ENCODE measurements at regions not wholly inside any gene's neighbourhood (a gene's known extent, or its start where the extent isn't known, plus 50 kb on each side); places are given as distances from the start of the nearest gene placed in this dataset.
"Not testable (repeated sequence)": the region's sequence is repeated elsewhere in the genome, so short reads cannot be mapped to it uniquely, and the experiment has no call there.

DNA sequence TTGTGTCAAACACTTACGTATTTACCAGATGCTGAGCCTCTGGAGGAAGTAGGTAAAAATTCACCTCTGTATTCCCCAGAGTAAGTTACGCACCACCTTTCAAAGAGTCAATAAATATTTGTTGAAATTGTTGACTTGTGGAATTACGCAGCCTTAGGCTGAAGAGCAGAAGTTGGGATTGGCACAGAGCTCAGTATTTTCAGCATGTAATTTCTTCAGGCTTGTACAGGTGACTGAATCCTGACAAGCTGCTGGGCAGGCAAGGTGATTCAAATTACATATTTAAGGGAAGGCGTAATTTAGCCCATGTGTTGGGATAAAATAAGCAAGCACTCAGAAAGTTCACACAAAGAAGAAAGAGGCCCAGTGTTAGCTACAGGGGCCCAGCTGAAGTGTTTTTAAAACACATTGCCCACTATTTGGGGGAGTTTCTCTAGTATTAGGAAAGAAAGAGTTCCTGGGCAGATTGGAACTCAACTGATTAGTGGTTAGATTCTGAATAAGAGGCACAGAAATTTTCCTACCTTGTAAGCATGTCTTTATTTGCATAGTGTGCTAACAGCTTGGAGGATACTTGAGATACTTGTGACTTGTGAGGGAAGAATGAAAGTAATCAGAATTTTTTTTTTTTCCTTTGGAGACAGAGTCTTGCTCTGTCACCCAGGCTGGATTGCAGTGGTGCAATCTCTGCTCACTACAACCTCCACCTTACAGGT is 165.3 kb upstream of the FBXL7 start:
- no peak for DNase-seq (ENCODE audit: low spot score)

DNA sequence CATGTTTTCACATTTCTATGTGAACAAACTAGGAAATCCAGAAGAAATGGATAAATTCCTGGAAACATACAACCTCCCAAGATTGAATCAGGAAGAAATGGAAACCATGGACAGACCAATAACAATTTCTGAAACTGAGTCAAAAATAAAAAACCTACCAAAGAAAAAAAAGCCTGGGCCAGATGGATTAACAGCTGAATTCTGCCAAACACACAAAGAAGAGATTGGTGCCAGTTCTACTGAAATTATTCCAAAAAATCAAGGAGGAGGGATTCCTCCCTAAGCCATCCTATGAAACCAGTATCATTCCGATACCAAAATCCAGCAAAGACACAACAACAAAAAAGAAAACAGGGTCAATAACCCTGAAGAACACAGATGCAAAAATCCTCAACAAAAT is 166.9 kb upstream of the FBXL7 start:
- DNase-seq (ENCODE audit: low spot score) = no peak

DNA sequence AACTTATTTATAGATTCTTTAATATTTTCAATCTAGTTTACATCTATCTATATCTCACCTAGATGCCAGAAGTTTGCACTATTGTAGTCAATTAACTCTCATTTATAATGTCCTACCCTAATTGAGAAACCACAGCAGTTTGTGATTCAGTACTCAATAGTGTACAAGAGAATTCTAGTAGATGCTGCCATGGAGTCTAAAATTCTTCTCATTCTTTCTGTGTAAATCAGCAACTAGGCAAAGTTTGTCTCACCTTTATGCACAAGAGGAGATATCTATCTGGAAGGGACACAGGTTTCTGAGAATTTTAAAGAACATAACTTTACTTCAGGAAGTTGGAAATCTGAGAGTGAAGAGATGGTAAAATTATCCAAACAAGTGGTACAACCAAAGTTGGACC is 173.0 kb upstream of the FBXL7 start:
- no peak for DNase-seq (ENCODE audit: low spot score)

DNA sequence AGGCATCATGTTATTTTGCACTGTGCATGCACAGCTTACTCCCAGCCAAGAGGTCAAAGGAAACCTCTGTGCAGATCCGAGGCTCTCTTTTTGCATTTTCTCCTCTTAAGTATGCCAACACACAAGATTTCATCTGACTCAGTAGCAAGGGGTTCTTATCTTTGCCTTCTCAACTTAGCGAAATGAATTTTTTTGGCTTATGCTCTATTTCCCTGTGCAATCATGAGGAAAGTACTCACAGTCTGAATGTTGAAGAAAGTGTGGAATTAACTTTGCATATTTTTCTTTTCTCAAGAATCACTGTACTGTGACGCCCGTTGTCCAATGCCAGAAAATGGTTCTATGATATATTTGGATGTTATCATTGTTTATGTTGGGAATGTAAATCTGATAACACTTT is 173.5 kb upstream of the FBXL7 start:
- DNase-seq (ENCODE audit: low spot score) = no peak

DNA sequence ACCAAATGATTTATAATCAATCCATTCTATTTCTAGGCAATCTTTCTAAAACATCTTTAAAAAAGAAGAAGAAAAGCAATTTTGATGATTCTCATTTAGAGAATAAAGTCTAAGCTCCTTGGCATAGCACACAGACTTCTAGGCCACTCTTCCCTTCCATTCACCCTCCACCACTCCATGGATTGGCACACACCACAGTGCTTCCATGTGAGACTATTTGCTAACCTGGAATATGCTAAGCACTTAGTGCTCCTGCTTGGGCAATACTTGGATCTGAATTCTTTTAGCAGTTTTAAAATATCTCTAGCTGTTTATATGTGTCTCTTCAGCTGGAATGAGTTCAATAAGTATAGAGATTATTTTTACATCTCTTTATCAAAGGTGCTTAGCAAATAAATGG is 177.6 kb upstream of the FBXL7 start:
- no peak for DNase-seq (ENCODE audit: low spot score)

DNA sequence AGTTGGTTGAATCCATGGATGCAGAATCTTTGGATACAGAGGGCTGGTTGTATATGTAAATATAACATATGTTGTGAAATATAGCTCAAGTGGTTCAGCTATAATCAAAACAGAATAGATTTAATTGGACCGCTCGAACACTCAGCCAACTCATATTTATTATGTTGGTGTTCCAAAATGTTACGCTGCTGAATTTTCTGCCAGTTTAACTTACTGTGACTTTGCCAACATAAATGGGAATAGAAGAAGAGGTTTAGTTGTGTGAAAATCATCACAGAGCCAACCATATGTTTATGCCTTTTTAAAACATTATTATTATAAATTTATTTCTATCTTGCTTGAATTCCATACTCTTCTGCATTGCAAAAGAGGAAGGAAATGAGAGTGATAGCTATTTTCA is 178.2 kb upstream of the FBXL7 start:
- no peak for DNase-seq (ENCODE audit: low spot score)

DNA sequence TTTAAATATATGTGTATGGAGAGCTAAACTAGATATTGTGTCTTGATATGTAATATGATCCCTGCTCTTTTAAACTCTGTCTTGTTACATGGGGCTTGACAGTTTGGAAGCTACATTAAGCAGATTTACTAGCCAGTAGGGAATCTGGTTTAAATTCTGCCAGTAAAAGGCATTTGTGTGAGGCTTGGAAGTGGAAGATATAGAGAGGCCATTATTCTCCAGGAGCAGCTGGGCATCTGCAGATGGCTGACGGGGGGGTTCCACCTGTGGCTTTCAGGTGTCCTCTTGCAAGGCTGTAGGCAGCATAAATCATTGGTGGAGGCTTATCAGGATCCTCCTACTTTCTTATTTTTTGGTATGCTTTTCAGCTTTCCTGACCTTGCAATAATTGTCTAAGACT is 179.1 kb upstream of the FBXL7 start:
- DNase-seq (ENCODE audit: low spot score) = no peak

DNA sequence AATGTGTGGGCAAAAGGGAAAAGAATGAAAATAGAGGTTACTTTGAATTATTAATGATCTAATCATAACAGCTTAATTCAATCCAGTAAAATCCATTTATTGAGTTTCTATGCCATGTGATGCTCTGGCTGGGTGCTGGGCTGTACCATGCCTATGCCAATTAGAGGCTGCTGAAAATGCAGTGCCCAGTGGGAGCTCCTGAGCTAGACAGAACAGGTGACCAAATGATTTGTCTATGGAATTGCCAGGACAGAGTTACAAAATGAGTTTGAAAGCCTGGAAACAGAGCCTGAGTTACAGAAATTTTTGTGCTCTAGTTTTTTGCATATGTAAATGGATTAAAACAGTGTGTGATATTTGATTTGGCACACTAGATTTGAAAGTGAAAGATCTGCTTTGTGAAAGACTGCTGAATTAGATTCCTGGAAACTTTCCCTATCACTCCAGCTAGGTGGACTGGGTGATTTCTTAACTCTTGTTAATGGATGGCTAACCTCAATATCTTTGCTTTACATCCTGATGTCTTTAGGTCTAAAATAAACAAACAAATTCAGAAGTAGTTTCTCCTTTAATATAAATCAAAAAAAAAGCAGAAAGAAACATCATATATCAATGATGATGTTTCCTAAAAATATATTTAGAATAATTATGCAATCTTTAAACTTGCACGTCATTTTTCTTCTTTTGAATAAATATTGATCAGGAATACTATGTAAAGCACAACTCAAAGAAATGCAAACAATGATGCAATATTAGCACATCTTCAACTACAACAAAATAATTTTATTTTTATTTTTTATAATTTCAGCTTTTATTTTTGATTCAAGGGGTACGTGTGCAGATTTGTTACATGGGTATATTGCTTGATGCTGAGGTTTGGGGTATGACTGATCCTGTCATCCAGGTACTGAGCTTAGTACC is 194.8 kb upstream of the FBXL7 start:
- no peak for DNase-seq (ENCODE audit: low spot score)

DNA sequence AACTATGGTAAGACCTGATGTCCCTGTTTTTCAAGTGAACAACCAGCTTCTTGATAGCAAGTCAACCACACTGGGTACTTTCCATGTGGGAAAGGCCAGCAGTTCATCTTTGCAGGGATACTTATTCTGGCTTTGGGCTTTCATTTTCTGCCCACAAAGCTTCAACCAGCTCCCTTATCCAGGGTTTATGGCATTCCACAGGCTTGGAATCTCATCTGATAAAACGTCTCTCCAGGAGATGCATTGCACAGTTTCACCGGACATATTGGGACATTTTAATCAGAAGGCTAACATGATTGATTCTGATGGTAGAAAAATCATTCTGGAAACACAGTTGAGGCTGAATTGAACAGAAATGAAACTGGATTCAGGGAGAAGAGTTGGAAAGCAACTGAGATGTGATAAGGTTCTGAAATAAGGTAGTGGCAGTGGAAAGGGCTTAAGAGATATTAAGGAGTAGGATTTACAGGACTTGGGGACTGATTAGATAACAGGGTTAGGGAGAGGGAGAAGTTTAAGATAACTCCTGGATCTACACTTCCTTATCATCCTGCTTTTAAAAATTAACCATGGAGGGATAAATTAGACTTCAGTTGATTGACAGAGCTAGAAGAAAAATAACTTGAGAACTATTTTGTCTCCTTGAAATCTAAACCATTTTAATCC is 195.8 kb upstream of the FBXL7 start:
- DNase-seq (ENCODE audit: low spot score) = no peak

DNA sequence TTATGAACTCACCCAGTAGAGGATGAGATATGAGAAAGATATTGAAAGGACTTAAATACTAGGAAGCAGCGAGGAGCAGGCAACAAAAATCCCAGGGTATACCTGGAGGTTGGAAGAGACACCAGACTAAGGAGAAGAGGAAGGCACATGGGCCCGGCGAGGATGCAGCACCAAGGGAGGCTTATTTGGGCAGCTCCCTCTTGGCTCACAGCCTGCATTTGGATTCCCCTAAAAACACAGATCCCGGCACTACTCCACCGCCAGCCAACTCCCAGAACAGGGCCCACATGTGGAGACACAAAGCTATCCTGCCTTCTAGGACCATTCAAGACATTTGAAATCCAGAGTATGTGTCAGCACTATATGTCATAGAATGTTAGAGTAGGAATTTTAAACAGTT is 199.8 kb upstream of the FBXL7 start:
- no peak for DNase-seq (ENCODE audit: low spot score)

DNA sequence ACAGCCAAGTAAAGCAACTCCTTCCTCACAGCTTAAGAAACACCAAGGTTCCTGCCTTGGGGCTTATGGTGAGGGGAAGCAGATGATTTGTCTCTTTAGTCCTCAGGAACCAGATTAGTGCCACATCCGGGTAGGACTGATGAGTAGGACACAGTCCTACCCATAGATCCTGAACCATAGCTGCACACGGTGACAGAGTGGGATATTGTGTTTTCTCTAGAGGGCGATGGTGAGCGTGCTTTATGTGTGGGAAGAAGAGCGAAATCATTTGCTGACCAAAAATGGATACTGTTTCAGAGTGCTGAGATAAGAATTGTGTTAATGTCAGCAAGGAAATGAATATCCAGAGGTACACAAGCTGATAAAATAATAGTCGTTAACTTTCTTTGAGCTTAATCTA is 209.0 kb upstream of the FBXL7 start:
- no peak for DNase-seq (ENCODE audit: low spot score)

DNA sequence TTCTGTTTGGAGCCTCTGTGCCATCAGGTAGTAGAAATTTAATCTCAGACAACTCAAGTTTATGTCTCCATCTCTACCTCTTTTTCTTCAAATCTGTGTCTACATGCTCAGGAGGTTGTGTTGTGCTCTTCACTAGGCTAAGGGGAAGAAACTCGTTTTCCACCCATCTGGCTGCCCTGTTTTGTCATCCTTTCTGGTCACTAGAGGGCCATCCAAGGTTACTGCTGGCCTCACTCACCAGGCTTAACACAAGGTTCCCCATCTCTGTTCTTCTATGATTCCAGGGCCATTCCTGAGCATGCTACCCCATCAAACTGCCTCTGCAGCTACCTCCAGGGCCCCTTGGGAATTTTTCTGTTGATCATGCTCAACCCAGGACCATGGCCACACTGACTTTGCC is 213.3 kb upstream of the FBXL7 start:
- DNase-seq (ENCODE audit: low spot score) = no peak

DNA sequence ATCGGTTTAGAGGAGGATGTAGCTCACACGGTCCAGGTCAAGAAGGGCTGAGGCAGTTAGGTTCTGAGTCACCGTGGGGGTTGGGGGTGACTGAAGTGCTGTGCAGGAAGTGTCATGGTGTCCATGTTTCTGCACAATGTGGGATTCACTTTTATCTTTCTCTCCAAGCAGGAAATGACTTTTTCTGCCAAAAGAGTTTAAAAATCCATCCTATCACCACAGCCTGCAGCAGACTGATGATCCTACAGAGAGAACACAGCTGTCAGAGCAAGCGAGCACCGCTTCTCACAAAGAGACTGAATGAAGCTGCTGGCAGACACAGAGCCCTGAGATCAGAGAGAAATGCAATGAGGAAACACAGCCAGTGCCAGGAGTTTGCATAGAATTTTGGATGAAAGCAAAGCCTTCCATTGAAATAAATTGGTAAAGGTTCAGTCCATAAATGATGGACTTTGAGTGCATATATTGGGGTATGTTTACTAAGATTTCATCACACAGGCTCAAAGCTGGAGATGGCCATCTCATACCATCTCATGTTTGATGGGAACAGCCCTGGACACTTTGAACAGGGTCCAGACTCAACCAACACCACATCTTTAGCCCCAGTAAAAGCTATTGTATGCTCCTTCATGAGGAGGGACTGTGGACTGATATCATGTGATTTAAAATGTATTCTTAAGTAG is 213.9 kb upstream of the FBXL7 start:
- no peak for DNase-seq (ENCODE audit: low spot score)

DNA sequence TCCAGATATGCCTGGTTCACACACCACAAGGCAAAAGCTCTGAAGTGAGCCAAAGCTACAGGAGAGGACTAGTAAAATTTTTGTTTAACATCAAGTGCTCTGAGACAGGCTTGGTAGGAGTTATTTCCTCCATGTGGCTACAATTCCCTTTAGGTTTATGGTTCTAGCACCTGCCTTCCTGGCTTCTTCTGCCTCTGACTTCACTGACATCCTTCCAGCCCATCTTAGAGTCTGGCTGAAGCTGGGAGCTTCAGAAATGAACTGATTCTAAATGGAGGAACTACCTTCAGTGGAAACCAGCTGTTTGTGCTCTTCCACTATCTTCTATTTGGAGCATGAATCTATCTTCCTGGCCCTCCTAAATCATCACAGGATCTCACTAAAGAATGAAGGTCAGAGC is 215.3 kb upstream of the FBXL7 start:
- DNase-seq (ENCODE audit: low spot score) = no peak

DNA sequence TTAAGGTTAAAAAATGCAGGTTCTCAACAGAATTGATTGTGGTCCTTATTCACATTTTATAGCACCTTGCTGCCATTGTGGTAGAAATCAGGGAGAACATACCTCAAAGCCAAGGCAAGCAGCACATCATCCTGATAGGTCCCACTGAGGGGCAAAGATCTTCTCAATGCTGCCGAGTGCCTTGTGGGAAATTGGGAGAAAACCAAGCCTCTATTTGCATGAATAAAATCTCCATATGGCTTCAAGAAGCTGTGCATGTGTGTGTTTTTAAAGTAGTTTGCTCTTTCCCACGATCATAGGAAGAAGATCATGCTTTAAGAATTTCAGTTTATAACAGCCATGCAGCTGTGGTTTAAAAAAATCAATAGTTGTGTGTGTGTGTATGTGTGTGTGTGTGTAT is 216.9 kb upstream of the FBXL7 start:
- DNase-seq (ENCODE audit: low spot score) = no peak

DNA sequence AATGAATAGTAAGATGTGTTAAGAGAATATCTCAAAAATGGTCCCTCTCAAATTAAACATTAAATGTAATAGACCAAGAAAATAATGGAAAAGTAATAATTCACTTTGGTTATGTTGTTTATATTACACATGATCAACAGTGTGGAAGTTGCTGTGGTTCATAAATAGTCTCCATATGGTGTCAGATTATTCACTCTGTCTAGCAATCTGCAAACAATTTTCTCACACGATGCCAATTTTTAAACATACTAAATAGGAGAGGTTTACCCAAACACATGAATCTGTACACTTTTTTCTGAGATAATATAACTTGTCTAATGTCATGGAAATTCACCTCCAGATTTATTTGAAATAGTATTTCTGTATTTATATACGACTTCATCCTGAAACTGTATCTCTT is 217.4 kb upstream of the FBXL7 start:
- DNase-seq (ENCODE audit: low spot score) = no peak

DNA sequence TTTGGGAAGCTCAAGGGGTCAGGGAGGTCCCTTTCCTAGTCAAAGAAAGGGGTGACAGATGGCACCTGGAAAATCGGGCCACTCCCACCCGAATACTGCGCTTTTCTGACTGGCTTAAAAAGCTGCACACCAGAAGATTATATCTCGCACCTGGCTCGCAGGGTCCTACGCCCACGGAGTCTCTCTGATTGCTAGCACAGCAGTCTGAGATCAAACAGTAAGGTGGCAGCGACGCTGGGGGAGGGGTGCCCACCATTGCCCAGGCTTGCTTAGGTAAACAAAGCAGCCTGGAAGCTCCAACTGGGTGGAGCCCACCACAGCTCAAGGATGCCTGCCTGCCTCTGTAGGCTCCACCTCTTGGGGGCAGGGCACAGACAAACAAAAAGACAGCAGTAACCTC is 228.4 kb upstream of the FBXL7 start:
- DNase-seq (ENCODE audit: low spot score) = not testable (repeated sequence)

DNA sequence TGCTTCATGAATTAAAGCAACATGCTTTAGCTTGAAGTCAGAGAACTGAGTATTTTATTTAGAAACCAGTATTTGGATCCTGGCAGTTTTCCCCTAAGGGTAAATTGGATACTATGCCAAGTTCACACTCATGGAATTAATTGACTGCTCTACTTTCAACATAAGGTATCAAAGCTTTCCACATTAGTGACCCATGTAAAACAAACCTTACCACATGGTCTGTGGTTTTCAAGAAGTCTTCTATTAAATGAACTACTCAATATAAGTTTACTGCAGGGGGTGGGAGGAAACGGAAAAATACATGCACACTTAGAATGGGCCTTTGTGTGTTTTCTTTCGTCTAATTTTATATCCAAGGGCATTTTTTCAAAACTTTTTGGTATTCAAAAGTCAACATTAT is 232.0 kb upstream of the FBXL7 start:
- no peak for DNase-seq (ENCODE audit: low spot score)

DNA sequence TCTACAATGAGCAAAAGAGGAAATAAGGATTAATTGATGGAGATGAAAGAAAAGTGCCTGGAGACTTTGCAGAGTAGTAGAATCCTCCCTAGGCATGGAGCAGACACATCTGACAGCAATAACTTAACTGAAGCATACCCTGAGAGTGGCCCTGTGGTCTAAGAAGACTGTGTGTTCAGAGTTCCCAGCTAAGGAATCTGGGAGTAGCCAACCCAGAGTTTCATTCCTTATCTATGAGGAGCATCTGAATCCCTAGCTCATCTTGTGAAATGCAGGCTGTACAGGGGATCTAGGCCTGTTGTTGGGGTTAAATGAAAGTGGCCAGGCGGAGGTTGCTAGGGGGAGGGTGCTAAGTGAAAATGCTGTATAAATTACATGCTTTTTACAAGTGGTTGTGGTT is 233.1 kb upstream of the FBXL7 start:
- DNase-seq (ENCODE audit: low spot score) = no peak

DNA sequence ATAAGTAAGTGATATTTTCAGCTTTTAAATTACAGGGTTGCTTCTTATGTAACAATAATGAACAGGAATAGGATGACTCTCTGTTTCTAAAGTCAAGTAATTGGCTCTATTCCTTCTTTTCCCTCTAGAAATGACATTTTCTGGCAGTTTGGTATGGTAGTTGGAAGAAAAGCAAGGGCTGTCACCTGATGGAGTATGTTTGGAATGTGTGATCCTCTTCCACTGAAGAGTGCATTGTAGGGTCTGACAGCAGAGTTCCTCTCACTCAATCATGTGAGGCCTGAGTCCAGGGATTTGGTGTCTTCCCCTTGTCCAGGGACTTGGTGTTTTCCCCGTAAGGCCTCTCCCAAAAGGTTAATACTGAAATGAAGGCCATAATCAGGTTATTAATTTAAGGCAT is 233.8 kb upstream of the FBXL7 start:
- no peak for DNase-seq (ENCODE audit: low spot score)

DNA sequence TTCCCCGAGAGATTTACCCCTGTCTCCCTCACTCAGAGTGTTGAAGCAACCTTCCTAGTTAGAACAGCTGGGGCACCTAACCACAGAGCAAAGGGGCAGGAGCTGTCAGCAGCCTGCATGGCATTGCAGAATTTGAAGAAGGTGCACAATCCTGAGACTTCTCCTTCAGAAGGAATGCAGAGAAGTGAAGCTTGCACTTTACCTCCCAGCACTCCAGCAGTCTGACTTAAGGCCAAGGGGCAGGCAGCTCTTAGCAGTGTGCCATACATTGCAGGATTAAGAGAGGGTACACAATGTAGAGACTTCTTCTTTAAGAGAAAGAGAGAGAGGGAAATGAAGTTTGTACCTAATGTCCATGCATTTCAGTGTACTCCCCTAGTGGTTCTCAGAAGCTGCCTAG is 236.0 kb upstream of the FBXL7 start:
- no peak for DNase-seq (ENCODE audit: low spot score)

DNA sequence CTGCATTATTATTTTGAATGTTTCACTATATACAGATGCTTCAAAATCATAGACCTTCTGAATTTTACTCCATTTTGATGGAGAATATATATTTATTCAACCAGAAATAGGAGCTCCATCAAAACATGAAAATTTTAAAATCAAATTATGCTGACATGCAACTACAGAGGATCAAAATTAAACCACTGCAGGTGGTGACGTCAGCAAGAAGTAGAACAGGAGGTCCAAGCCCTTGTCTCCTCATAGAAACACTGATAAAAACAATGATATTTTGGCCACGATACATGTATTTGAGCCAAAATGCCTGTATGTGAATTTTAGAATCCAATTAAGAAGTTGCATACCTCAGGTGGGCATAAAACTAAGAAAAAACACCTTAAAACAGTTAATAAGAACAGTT is 236.6 kb upstream of the FBXL7 start:
- DNase-seq (ENCODE audit: low spot score) = no peak
